Left lung (tissue), 4 donors: ENCODE measurements at regions not wholly inside any gene's neighbourhood (a gene's known extent, or its start where the extent isn't known, plus 50 kb on each side); places are given as distances from the start of the nearest gene placed in this dataset.
A peak's percentile ranks its signal among the peaks of the same experiment; 100 is the strongest.

Source experiments
- ATAC-seq: fragments of 200-7000 bp; cut with Tn5 transposase; one replicate; pipeline ENCODE4 v1.9.1; 2020; ENCODE audit warnings: moderate library complexity
- DNase-seq, 4 donors: peaks; one replicate each; pipeline ENCODE4 v3.0.0-alpha.2; 2013 to 2020
- H3K27ac ChIP-seq, 2 donors: fragments of 200-600 bp; sonication (generic) in 1 of 2; one replicate each; pipeline versions ENCODE4 v1.5.0 to v1.8.0; 2020 to 2021
- H3K27me3 ChIP-seq, 2 donors: fragments of 200-600 bp; sonication (generic) in 1 of 2; one replicate each; pipeline versions ENCODE4 v1.5.0 to v1.8.0; 2020 to 2021
- H3K36me3 ChIP-seq, 2 donors: fragments of 200-600 bp; sonication (generic) in 1 of 2; one replicate each; pipeline versions ENCODE4 v1.5.0 to v1.8.0; 2020 to 2021
- H3K4me1 ChIP-seq, 2 donors: fragments of 200-600 bp; one replicate each; pipeline ENCODE4 v1.8.0; 2021
- H3K4me3 ChIP-seq, 2 donors: fragments of 200-600 bp; sonication (generic) in 1 of 2; one replicate each; pipeline versions ENCODE4 v1.5.0 to v1.8.0; 2020 to 2021; ENCODE audit warnings: mild to moderate bottlenecking in 1 of 2
- H3K9me3 ChIP-seq, 2 donors: fragments of 200-600 bp; sonication (generic) in 1 of 2; one replicate each; pipeline versions ENCODE4 v1.5.0 to v1.8.0; 2020 to 2021
- intact Hi-C, 2 donors: fragments of 100-400 bp; cut with DNase I; formaldehyde crosslinking; loops; one replicate each; pipeline versions ENCODE4 v1.11.2 to v1.14.2; 2022
- TF ChIP-seq, protein P1 (sequence below), 2 donors: fragments of 200-600 bp; sonication (generic) in 1 of 2; IDR thresholded peaks; one replicate each; pipeline versions ENCODE4 v1.5.0 to v1.8.0; 2021; ENCODE audit warnings: antibody characterized with exemption in 2 of 2
- donor health status: DM: no; HTN: yes; CAD: no.
- donor health status: DM: no; HTN: no; CAD: no.

- H3K4me3 ChIP-seq: no peak overlapping the region
- no peak for ATAC-seq
Observed at GRCh38 chr4:11132478-11132877, 296.2 kb downstream of the HS3ST1 start.

GRCh38 chr4:11131491-11131890 is 297.2 kb downstream of the HS3ST1 start:
- no peak overlapping the region for H3K4me3 ChIP-seq
- intact Hi-C loops: no loop called here
- no peaks in the 10 kb centered on the region for H3K4me1 ChIP-seq
- no peaks in the 10 kb centered on the region for H3K27me3 ChIP-seq
- no peak overlapping the region for H3K27ac ChIP-seq
- peaks cover 0 to 2% of the 10 kb centered on the region in 2 donors for H3K9me3 ChIP-seq
- H3K36me3 ChIP-seq: no peaks in the 10 kb centered on the region
- ATAC-seq (no peak), DNase-seq (no peak)
- TF ChIP-seq, protein P1, sequence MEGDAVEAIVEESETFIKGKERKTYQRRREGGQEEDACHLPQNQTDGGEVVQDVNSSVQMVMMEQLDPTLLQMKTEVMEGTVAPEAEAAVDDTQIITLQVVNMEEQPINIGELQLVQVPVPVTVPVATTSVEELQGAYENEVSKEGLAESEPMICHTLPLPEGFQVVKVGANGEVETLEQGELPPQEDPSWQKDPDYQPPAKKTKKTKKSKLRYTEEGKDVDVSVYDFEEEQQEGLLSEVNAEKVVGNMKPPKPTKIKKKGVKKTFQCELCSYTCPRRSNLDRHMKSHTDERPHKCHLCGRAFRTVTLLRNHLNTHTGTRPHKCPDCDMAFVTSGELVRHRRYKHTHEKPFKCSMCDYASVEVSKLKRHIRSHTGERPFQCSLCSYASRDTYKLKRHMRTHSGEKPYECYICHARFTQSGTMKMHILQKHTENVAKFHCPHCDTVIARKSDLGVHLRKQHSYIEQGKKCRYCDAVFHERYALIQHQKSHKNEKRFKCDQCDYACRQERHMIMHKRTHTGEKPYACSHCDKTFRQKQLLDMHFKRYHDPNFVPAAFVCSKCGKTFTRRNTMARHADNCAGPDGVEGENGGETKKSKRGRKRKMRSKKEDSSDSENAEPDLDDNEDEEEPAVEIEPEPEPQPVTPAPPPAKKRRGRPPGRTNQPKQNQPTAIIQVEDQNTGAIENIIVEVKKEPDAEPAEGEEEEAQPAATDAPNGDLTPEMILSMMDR (IDR thresholded peaks at IDR 0.05): no peak

More at GRCh38 chr4:11132478-11132877, 296.2 kb downstream of the HS3ST1 start:
- peaks cover 0 to 2% of the 10 kb centered on the region in 2 donors for H3K9me3 ChIP-seq
- DNase-seq: no peak
- TF ChIP-seq, protein P1 (IDR thresholded peaks at IDR 0.05): no peak
- H3K27me3 ChIP-seq: no peaks in the 10 kb centered on the region
- no peaks in the 10 kb centered on the region for H3K36me3 ChIP-seq
- intact Hi-C loops: no loop called here
- H3K4me1 ChIP-seq: no peaks in the 10 kb centered on the region
- H3K27ac ChIP-seq: no peak overlapping the region

DNA sequence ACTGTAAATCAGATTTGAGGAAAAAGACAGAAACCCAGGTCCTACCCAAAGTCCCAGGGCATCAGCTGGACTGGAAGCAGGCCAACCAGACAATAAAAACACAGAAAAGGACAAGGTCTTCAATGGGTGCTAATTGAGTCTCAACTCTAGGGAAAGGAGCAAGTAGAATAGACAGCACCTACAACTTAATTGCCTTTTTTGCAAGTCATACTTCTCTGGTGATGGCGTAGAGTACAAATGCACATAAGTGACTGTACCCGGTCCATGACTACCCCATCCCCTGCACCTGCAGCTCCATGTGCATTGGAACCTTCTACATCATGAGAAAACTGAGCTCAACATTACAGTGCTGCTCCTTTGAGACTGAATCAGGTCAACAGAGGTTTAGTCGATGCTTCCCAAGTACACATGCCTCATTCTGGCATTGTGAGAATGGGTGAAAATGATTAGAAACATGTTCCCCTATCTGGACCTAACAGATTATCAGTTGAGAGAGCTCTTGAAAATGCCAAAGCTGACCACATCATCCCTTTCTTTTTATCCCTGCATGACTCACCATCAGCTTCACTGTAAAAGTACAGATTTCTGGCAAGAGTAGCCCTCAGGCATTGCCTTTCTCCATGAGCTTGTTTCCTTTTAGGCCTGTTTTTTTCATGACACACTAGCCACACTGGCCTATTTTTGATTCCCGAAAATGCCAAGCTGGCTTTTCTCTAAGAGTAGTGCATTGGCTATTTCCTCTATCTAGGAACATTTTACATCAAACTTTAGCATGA is 298.3 kb downstream of the HS3ST1 start:
- H3K27ac ChIP-seq: no peak overlapping the region
- H3K9me3 ChIP-seq: peaks cover 0 to 2% of the 10 kb centered on the region in 2 donors
- no peaks in the 10 kb centered on the region for H3K27me3 ChIP-seq
- H3K36me3 ChIP-seq: no peaks in the 10 kb centered on the region
- no peak for DNase-seq
- TF ChIP-seq, protein P1 (IDR thresholded peaks at IDR 0.05): no peak
- no peak overlapping the region for H3K4me3 ChIP-seq
- H3K4me1 ChIP-seq: no peaks in the 10 kb centered on the region
- intact Hi-C loops: no loop called here
- ATAC-seq: peak; percentile 54

DNA sequence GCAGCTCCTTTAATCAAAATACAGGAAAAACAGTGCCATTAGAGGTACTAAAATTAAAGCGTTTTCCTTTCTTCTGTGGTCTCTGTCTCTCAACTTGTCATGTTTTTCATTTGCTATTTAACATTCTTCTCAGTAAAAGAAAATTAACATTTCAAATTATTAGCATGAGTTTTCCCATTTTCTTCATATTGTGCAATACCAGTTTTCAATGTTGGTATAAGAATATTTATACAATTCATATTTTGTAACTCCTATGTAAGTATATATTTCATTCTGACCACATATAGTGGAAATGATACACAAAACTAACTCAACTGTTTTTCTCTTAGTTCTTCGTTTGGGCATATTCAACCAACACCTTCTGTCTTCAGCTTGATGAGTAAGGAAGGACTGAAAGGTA is 308.3 kb downstream of the HS3ST1 start:
- intact Hi-C loops: no loop called here
- TF ChIP-seq, protein P1 (IDR thresholded peaks at IDR 0.05): no peak
- Histone ChIP-seq H3K27me3 (no peaks in the 10 kb centered on the region), H3K36me3 (no peaks in the 10 kb centered on the region), H3K9me3 (peaks cover 0 to 3% of the 10 kb centered on the region in 2 donors), H3K4me1 (no peaks in the 10 kb centered on the region), H3K4me3 (no peak overlapping the region), H3K27ac (no peak overlapping the region)
- ATAC-seq: no peak
- DNase-seq: no peak

- no peaks in the 10 kb centered on the region for H3K4me1 ChIP-seq
- TF ChIP-seq, protein P1 (IDR thresholded peaks at IDR 0.05): no peak
- H3K36me3 ChIP-seq: no peaks in the 10 kb centered on the region
- H3K4me3 ChIP-seq: no peak overlapping the region
- no peak overlapping the region for H3K27ac ChIP-seq
- ATAC-seq (no peak), DNase-seq (no peak)
- no peaks in the 10 kb centered on the region for H3K27me3 ChIP-seq
- peaks cover 0 to 3% of the 10 kb centered on the region in 2 donors for H3K9me3 ChIP-seq
- intact Hi-C loops: no loop called here
Observed at GRCh38 chr4:11119474-11119873, 309.2 kb downstream of the HS3ST1 start.
